Activated CD4-positive, alpha-beta T cell treated with anti-CD3 and anti-CD28 coated beads for 4 hours (primary cell): ENCODE measurements at regions not wholly inside any gene's neighbourhood (a gene's known extent, or its start where the extent isn't known, plus 50 kb on each side); places are given as distances from the start of the nearest gene placed in this dataset.

Source experiments
- DNase-seq, 2 donors: peaks; one replicate each; pipeline ENCODE4 v3.0.0-alpha.2; 2020

GRCh38 chr1:218836264-218836663 lies 337.4 kb upstream of the LYPLAL1 start:
- DNase-seq = no peak

- no peak for DNase-seq
Measured at GRCh38 chr1:218837051-218837450, 336.6 kb upstream of the LYPLAL1 start.

- no peak for DNase-seq
Measured at GRCh38 chr1:218845589-218845988, 328.1 kb upstream of the LYPLAL1 start.

- no peak for DNase-seq
Measured at GRCh38 chr1:218846181-218846580, 327.5 kb upstream of the LYPLAL1 start.

GRCh38 chr1:218847089-218847768 lies 326.4 kb upstream of the LYPLAL1 start:
- DNase-seq = no peak

- no peak for DNase-seq
Measured at GRCh38 chr1:218848009-218848408, 325.7 kb upstream of the LYPLAL1 start.

GRCh38 chr1:218850367-218850766 lies 323.3 kb upstream of the LYPLAL1 start:
- DNase-seq = no peak

GRCh38 chr1:218851586-218851985 lies 322.1 kb upstream of the LYPLAL1 start:
- DNase-seq = no peak

GRCh38 chr1:218852527-218852926 lies 321.2 kb upstream of the LYPLAL1 start:
- DNase-seq = no peak

- no peak for DNase-seq
Measured at GRCh38 chr1:218863987-218864386, 309.7 kb upstream of the LYPLAL1 start.

GRCh38 chr1:218865591-218865990 lies 308.1 kb upstream of the LYPLAL1 start:
- DNase-seq = no peak

GRCh38 chr1:218866507-218866906 lies 307.2 kb upstream of the LYPLAL1 start:
- DNase-seq = no peak

GRCh38 chr1:218867066-218867465 lies 306.6 kb upstream of the LYPLAL1 start:
- DNase-seq = no peak

GRCh38 chr1:218867941-218868626 lies 305.6 kb upstream of the LYPLAL1 start:
- DNase-seq = no peak

- no peak for DNase-seq
Measured at GRCh38 chr1:218869276-218869675, 304.4 kb upstream of the LYPLAL1 start.

GRCh38 chr1:218872026-218872425 lies 301.7 kb upstream of the LYPLAL1 start:
- DNase-seq = no peak

GRCh38 chr1:218872928-218873327 lies 300.8 kb upstream of the LYPLAL1 start:
- no peak for DNase-seq

- no peak for DNase-seq
Measured at GRCh38 chr1:218874313-218874712, 299.4 kb upstream of the LYPLAL1 start.

- DNase-seq = no peak
Measured at GRCh38 chr1:218874801-218875400, 298.8 kb upstream of the LYPLAL1 start.

GRCh38 chr1:218878369-218878768 lies 295.3 kb upstream of the LYPLAL1 start:
- no peak for DNase-seq

GRCh38 chr1:218880484-218881060 lies 293.1 kb upstream of the LYPLAL1 start:
- DNase-seq = no peak

- no peak for DNase-seq
Measured at GRCh38 chr1:218882454-218882853, 291.2 kb upstream of the LYPLAL1 start.

GRCh38 chr1:218886101-218886871 lies 287.4 kb upstream of the LYPLAL1 start:
- DNase-seq = no peak
